ENCODE measurements at regions not wholly inside any gene's neighbourhood (a gene's known extent, or its start where the extent isn't known, plus 50 kb on each side); places are given as distances from the start of the nearest gene placed in this dataset.

DNA sequence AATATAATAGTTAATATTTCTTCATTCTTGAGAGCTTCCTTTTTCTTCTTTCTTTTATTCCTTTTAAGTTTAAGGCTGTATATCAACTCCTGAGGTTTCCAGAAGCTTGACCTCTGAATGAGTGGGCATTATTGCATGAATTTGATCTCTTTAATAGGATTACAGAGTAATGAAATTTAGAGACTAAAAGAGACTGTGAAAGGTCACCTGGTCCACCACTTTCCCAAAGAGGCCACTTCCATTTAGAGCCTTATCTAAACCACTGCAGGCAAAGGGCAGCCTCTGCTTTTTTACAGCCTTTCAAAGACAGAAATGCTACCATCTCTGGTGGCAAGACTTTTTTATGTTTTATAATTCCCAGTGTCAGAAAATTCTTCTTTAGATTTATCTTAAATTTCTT is 215.3 kb upstream of the HS3ST5 start:
- H2BK15ac ChIP-seq (ENCODE audit: low read length), result no peak overlapping the region
- H3K9me3 ChIP-seq (ENCODE audit: insufficient read depth in 2 of 2, low read depth in 1 of 2, low read length in 1 of 2), result no peaks in the 10 kb centered on the region
- H2AFZ ChIP-seq (ENCODE audit: low read length), result no peak overlapping the region
- POLR2A ChIA-PET (ENCODE audit: partially characterized antibody), result no interaction called here
- no peak overlapping the region for H3K4me3 ChIP-seq (ENCODE audit: extremely low read depth in 1 of 4, insufficient read depth in 2 of 4, low read depth in 3 of 4, low read length in 4 of 4)
- no peaks in the 10 kb centered on the region for H3K79me1 ChIP-seq (ENCODE audit: low read depth, low read length)
- H3K14ac ChIP-seq (ENCODE audit: insufficient read length), result no peak overlapping the region
- no peak overlapping the region for H3K4ac ChIP-seq (replicated peaks; ENCODE audit: insufficient read length, low read depth, low read length)
- H3K23ac ChIP-seq (ENCODE audit: insufficient read length), result no peak overlapping the region
- no peak overlapping the region for H3K4me2 ChIP-seq (ENCODE audit: insufficient read depth in 1 of 2, low read depth in 2 of 2, low read length in 2 of 2)
- no peak overlapping the region for H3K27ac ChIP-seq (ENCODE audit: low read depth, low read length)
- no peak overlapping the region for H2BK12ac ChIP-seq (ENCODE audit: low read depth, low read length)
- no peak overlapping the region for H3K18ac ChIP-seq (ENCODE audit: extremely low read depth, low read length)
- no peak overlapping the region for H2BK120ac ChIP-seq (replicated peaks; ENCODE audit: low read depth, low read length)
- no peak overlapping the region for H2BK5ac ChIP-seq (ENCODE audit: low read depth, low read length)
- no peaks in the 10 kb centered on the region for H3K23me2 ChIP-seq (ENCODE audit: low read depth, low read length)
- no peak overlapping the region for H2AK5ac ChIP-seq (ENCODE audit: low read depth, low read length)
- no peak overlapping the region for H4K91ac ChIP-seq (replicated peaks; ENCODE audit: insufficient read length, low read length)
- no peaks in the 10 kb centered on the region for H3K27me3 ChIP-seq (replicated peaks in 1 of 4; ENCODE audit: control insufficient read depth in 3 of 4, extremely low read depth in 1 of 4, insufficient read depth in 3 of 4, low read length in 3 of 4)
- no peak overlapping the region for H3K56ac ChIP-seq (replicated peaks; ENCODE audit: insufficient read length, low read depth, low read length)
- H3K4me1 ChIP-seq (replicated peaks in 1 of 4; ENCODE audit: control insufficient read depth in 3 of 4, insufficient read depth in 4 of 4, low read length in 3 of 4), result no peaks in the 10 kb centered on the region
- no peak overlapping the region for H2BK20ac ChIP-seq (ENCODE audit: low read length)
- no peaks in the 10 kb centered on the region for H4K20me1 ChIP-seq (replicated peaks in 1 of 2; ENCODE audit: control insufficient read depth in 1 of 2, insufficient read depth in 2 of 2, low read length in 2 of 2)
- H3K36me3 ChIP-seq (ENCODE audit: control insufficient read depth in 2 of 4, insufficient read depth in 4 of 4, low read length in 3 of 4), result no peaks in the 10 kb centered on the region
- no peak overlapping the region for H3K9ac ChIP-seq (replicated peaks in 1 of 4; ENCODE audit: extremely low read depth in 1 of 4, low read depth in 3 of 4, low read length in 3 of 4)
- no peak overlapping the region for H4K5ac ChIP-seq (ENCODE audit: insufficient read length, low read depth, low read length)
- DNase-seq (ENCODE audit: low read depth in 1 of 2, low spot score in 2 of 2) (no peak), FAIRE-seq (no peak)
- H4K8ac ChIP-seq (ENCODE audit: extremely low read depth, insufficient read depth, low read length), result no peak overlapping the region
- CTCF ChIA-PET (ENCODE audit: partially characterized antibody), result no interaction called here
- H3K79me2 ChIP-seq (ENCODE audit: control insufficient read depth in 1 of 2, insufficient read depth in 2 of 2, low read length in 2 of 2), result no peaks in the 10 kb centered on the region
- no peak for TF ChIP-seq MAFK (IDR thresholded peaks at IDR 0.05; ENCODE audit: low read depth, low read length)
- no peak for TF ChIP-seq SP1 (IDR thresholded peaks at IDR 0.05; ENCODE audit: low read depth, low read length)
- no peak for TF ChIP-seq EP300 (IDR thresholded peaks at IDR 0.05; ENCODE audit: borderline replicate concordance in 1 of 2, low read depth in 2 of 2, low read length in 2 of 2)
- TF ChIP-seq CREB1 (IDR thresholded peaks at IDR 0.05), result no peak
- TF ChIP-seq FOSL1 (IDR thresholded peaks at IDR 0.05; ENCODE audit: insufficient read depth, low read depth, low read length), result no peak
- TF ChIP-seq HDAC2 (IDR thresholded peaks at IDR 0.05; ENCODE audit: borderline replicate concordance in 1 of 2, low read depth in 2 of 2, low read length in 2 of 2), result no peak
- no peak for TF ChIP-seq SP4 (IDR thresholded peaks at IDR 0.05; ENCODE audit: low read length)
- no peak for TF ChIP-seq POLR2A (IDR thresholded peaks at IDR 0.05; ENCODE audit: control extremely low read depth in 1 of 2, low read depth in 2 of 2, low read length in 2 of 2)
- TF ChIP-seq PHF8 (conservative IDR thresholded peaks at IDR 0.05; ENCODE audit: low read depth, low read length), result no peak
- TF ChIP-seq EZH2 (IDR thresholded peaks at IDR 0.05; ENCODE audit: low read depth, low read length, severe bottlenecking), result no peak
- TF ChIP-seq RAD21 (IDR thresholded peaks at IDR 0.05 in 1 of 2, conservative IDR thresholded peaks at IDR 0.05 in 1 of 2; ENCODE audit: low read depth in 2 of 2, low read length in 2 of 2), result no peak
- TF ChIP-seq EGR1 (IDR thresholded peaks at IDR 0.05; ENCODE audit: borderline replicate concordance, low read depth, low read length), result no peak
- TF ChIP-seq GABPA (IDR thresholded peaks at IDR 0.05; ENCODE audit: borderline replicate concordance, insufficient read depth, low read length), result no peak
- TF ChIP-seq SUZ12 (IDR thresholded peaks at IDR 0.05; ENCODE audit: low read length), result no peak
